ENCODE measurements at regions not wholly inside any gene's neighbourhood (a gene's known extent, or its start where the extent isn't known, plus 50 kb on each side); places are given as distances from the start of the nearest gene placed in this dataset.

GRCh38 chr14:22449600-22449905 lies 139.5 kb downstream of the DAD1 start:
- no peak for FAIRE-seq

GRCh38 chr14:22448905-22449599 lies 140.0 kb downstream of the DAD1 start:
- FAIRE-seq, result no peak

- FAIRE-seq, result no peak
These were observed 140.8 kb downstream of the DAD1 start for GRCh38 chr14:22448035-22448904.

GRCh38 chr14:22438742-22439141 lies 150.3 kb downstream of the DAD1 start:
- no peak for FAIRE-seq

GRCh38 chr14:22434901-22435550 lies 154.0 kb downstream of the DAD1 start:
- no peak for FAIRE-seq

GRCh38 chr14:22434030-22434429 lies 155.0 kb downstream of the DAD1 start:
- no peak for FAIRE-seq

GRCh38 chr14:22433069-22433468 lies 156.0 kb downstream of the DAD1 start:
- no peak for FAIRE-seq

- FAIRE-seq, result no peak
These were observed 156.6 kb downstream of the DAD1 start for GRCh38 chr14:22432348-22432976.

GRCh38 chr14:22429546-22430294 lies 159.3 kb downstream of the DAD1 start:
- no peak for FAIRE-seq

- no peak for FAIRE-seq
These were observed 160.2 kb downstream of the DAD1 start for GRCh38 chr14:22428700-22429291.

- FAIRE-seq, result no peak
These were observed 161.2 kb downstream of the DAD1 start for GRCh38 chr14:22427771-22428231.

- FAIRE-seq, result no peak
These were observed 162.3 kb downstream of the DAD1 start for GRCh38 chr14:22426711-22427110.

GRCh38 chr14:22423958-22424357 lies 165.1 kb downstream of the DAD1 start:
- FAIRE-seq, result no peak

- no peak for FAIRE-seq
These were observed 166.8 kb downstream of the DAD1 start for GRCh38 chr14:22422238-22422637.

GRCh38 chr14:22420598-22421186 lies 168.3 kb downstream of the DAD1 start:
- FAIRE-seq, result no peak

GRCh38 chr14:22419620-22420019 lies 169.4 kb downstream of the DAD1 start:
- FAIRE-seq, result no peak

GRCh38 chr14:22418631-22419030 lies 170.4 kb downstream of the DAD1 start:
- no peak for FAIRE-seq

- no peak for FAIRE-seq
These were observed 171.1 kb downstream of the DAD1 start for GRCh38 chr14:22417914-22418313.

- FAIRE-seq, result no peak
These were observed 172.8 kb downstream of the DAD1 start for GRCh38 chr14:22416193-22416592.

GRCh38 chr14:22415605-22415959 lies 173.4 kb downstream of the DAD1 start:
- no peak for FAIRE-seq

- FAIRE-seq, result no peak
These were observed 174.0 kb downstream of the DAD1 start for GRCh38 chr14:22414876-22415604.
